HEK293 (cell line): ENCODE measurements at regions not wholly inside any gene's neighbourhood (a gene's known extent, or its start where the extent isn't known, plus 50 kb on each side); places are given as distances from the start of the nearest gene placed in this dataset.

Experiments
- CTCF ChIA-PET: fragments of 350-600 bp; formaldehyde crosslinking; extraction: SDS; loops from one replicate; lab custom pipeline; 2021; ENCODE audit warnings: antibody characterized with exemption; lab: Yijun Ruan, JAX
- POLR2A ChIA-PET: fragments of 300-600 bp; formaldehyde crosslinking; extraction: SDS; loops from one replicate; lab custom pipeline; 2020; ENCODE audit warnings: antibody characterized with exemption, inconsistent platforms; lab: Yijun Ruan, JAX
- H3K27ac ChIP-seq: fragments of 200-500 bp; sonication (Bioruptor generic); 2 replicates; pipeline ENCODE4 v1.5.1; 2014; ENCODE audit warnings: low read depth, low read length, control low read depth, inconsistent platforms; ENCODE audit errors: extremely low read depth
- H3K36me3 ChIP-seq, 2 experiments: fragments of 200-500 bp in 1 of 2; sonication (Bioruptor generic) in 1 of 2; 1 replicate in 1 of 2; 2 replicates in 1 of 2; pipeline ENCODE4 v1.5.1; 2014 to 2017; ENCODE audit warnings: inconsistent platforms in 2 of 2, low read length in 2 of 2; ENCODE audit not compliant: control insufficient read depth in 2 of 2, insufficient read depth in 1 of 2
- H3K4me1 ChIP-seq: fragments of 200-500 bp; sonication (Bioruptor generic); 2 replicates; pipeline ENCODE4 v1.5.1; 2014; ENCODE audit warnings: mild to moderate bottlenecking, low read length, inconsistent platforms; ENCODE audit not compliant: control insufficient read depth, insufficient read depth
- H3K4me3 ChIP-seq: 2 replicates; pipeline ENCODE4 v1.5.1; 2011; ENCODE audit warnings: low read depth, mild to moderate bottlenecking, control low read depth, low read length, moderate library complexity
- H3K9me3 ChIP-seq: fragments of 200-500 bp; sonication (Bioruptor generic); 2 replicates; pipeline ENCODE4 v1.5.1; 2014; ENCODE audit warnings: low read depth, low read length, inconsistent platforms; ENCODE audit not compliant: control insufficient read depth, insufficient read depth
- GLIS1 ChIP-seq: fragments of 450-650 bp; formaldehyde crosslinking; IDR thresholded peaks from 2 replicates; pipeline ENCODE4 v1.5.1; 2016; ENCODE audit warnings: missing biosample characterization, missing genetic modification characterization
- HOXC10 ChIP-seq: sonication (generic); formaldehyde crosslinking; IDR thresholded peaks from 2 replicates; pipeline ENCODE4 v1.8.1; 2023; ENCODE audit warnings: mild to moderate bottlenecking, missing genetic modification reagents
- KLF8 ChIP-seq: fragments of 450-650 bp; formaldehyde crosslinking; IDR thresholded peaks from 2 replicates; pipeline ENCODE4 v1.5.1; 2016; ENCODE audit warnings: missing biosample characterization, missing genetic modification characterization
- PRDM6 ChIP-seq: fragments of 450-650 bp; formaldehyde crosslinking; IDR thresholded peaks from 2 replicates; pipeline ENCODE4 v1.5.1; 2017; ENCODE audit warnings: missing biosample characterization, missing genetic modification characterization
- SP2 ChIP-seq: fragments of 450-650 bp; formaldehyde crosslinking; IDR thresholded peaks from 2 replicates; pipeline ENCODE4 v1.5.1; 2016; ENCODE audit warnings: missing biosample characterization, missing genetic modification characterization
- ZBTB44 ChIP-seq: fragments of 450-650 bp; IDR thresholded peaks from 2 replicates; pipeline ENCODE4 v1.5.1; 2018; ENCODE audit warnings: missing biosample characterization, mild to moderate bottlenecking, missing genetic modification characterization
- ZFP37 ChIP-seq: fragments of 450-650 bp; formaldehyde crosslinking; IDR thresholded peaks from 2 replicates; pipeline ENCODE4 v1.5.1; 2016; ENCODE audit warnings: missing biosample characterization, missing genetic modification characterization
- ZIC2 ChIP-seq: fragments of 450-650 bp; formaldehyde crosslinking; IDR thresholded peaks from 2 replicates; pipeline ENCODE4 v1.5.1; 2016; ENCODE audit warnings: missing biosample characterization, missing genetic modification characterization
- ZNF221 ChIP-seq: fragments of 450-650 bp; formaldehyde crosslinking; IDR thresholded peaks from 2 replicates; pipeline ENCODE4 v1.5.1; 2017; ENCODE audit warnings: missing biosample characterization, missing genetic modification characterization, borderline replicate concordance
- ZNF223 ChIP-seq: fragments of 450-650 bp; formaldehyde crosslinking; IDR thresholded peaks from 2 replicates; pipeline ENCODE4 v1.5.1; 2016; ENCODE audit warnings: missing biosample characterization, missing genetic modification characterization
- ZNF23 ChIP-seq: fragments of 450-650 bp; formaldehyde crosslinking; IDR thresholded peaks from 2 replicates; pipeline ENCODE4 v1.5.1; 2016; ENCODE audit warnings: missing biosample characterization, missing genetic modification characterization, borderline replicate concordance
- ZNF362 ChIP-seq: fragments of 450-650 bp; formaldehyde crosslinking; IDR thresholded peaks from 2 replicates; pipeline ENCODE4 v1.5.1; 2016; ENCODE audit warnings: missing biosample characterization, missing genetic modification characterization
- ZNF394 ChIP-seq: fragments of 450-650 bp; formaldehyde crosslinking; IDR thresholded peaks from 2 replicates; pipeline ENCODE4 v1.5.1; 2016; ENCODE audit warnings: missing biosample characterization, missing genetic modification characterization, mild to moderate bottlenecking, moderate library complexity, borderline replicate concordance
- ZNF544 ChIP-seq: fragments of 450-650 bp; formaldehyde crosslinking; IDR thresholded peaks from 2 replicates; pipeline ENCODE4 v1.5.0; 2017; ENCODE audit warnings: missing biosample characterization, missing genetic modification characterization
- ZNF549 ChIP-seq: fragments of 450-650 bp; IDR thresholded peaks from 2 replicates; pipeline ENCODE4 v1.5.1; 2018; ENCODE audit warnings: missing biosample characterization, missing genetic modification characterization, mild to moderate bottlenecking, inconsistent platforms, moderate library complexity
- ZNF660 ChIP-seq: fragments of 450-650 bp; IDR thresholded peaks from 2 replicates; pipeline ENCODE4 v1.5.1; 2018; ENCODE audit warnings: missing biosample characterization, mild to moderate bottlenecking, missing genetic modification characterization
- ZNF785 ChIP-seq: fragments of 450-650 bp; formaldehyde crosslinking; IDR thresholded peaks from 2 replicates; pipeline ENCODE4 v1.5.1; 2016; ENCODE audit warnings: missing biosample characterization, missing genetic modification characterization
- TF ChIP-seq, protein P1 (sequence below): fragments of 450-650 bp; formaldehyde crosslinking; IDR thresholded peaks from 2 replicates; pipeline ENCODE4 v1.5.1; 2016; ENCODE audit warnings: missing biosample characterization, missing genetic modification characterization
- TF ChIP-seq, protein P2 (sequence below): fragments of 450-650 bp; formaldehyde crosslinking; IDR thresholded peaks from 2 replicates; pipeline ENCODE4 v1.5.0; 2017; ENCODE audit warnings: missing biosample characterization, missing genetic modification characterization, borderline replicate concordance

GRCh38 chr16:47979164-47979520 lies 176.7 kb downstream of the ABCC12 start:
- POLR2A ChIA-PET: no interaction called here
- no peak overlapping the region for H3K27ac ChIP-seq
- no peaks in the 10 kb centered on the region for H3K36me3 ChIP-seq
- TF ChIP-seq ZNF221 (tag by site-specific recombination) (no peak), KLF8 (tag by site-specific recombination) (no peak), ZFP37 (tag by site-specific recombination) (no peak), ZNF549 (tag by site-specific recombination) (no peak), ZIC2 (no peak), ZNF362 (tag by site-specific recombination) (no peak), PRDM6 (tag by site-specific recombination) (no peak), ZNF785 (tag by site-specific recombination) (no peak), ZBTB44 (tag by site-specific recombination) (no peak)
- no peak overlapping the region for H3K4me3 ChIP-seq
- CTCF ChIA-PET: no interaction called here
- H3K4me1 ChIP-seq: no peaks in the 10 kb centered on the region; the same call in 1 of the 2 replicates
- H3K9me3 ChIP-seq: no peaks in the 10 kb centered on the region

- Histone ChIP-seq H3K4me1 (no peaks in the 10 kb centered on the region; the same call in 1 of the 2 replicates), H3K4me3 (no peak overlapping the region), H3K36me3 (no peaks in the 10 kb centered on the region), H3K9me3 (no peaks in the 10 kb centered on the region), H3K27ac (no peak overlapping the region)
- POLR2A ChIA-PET: no interaction called here
- TF ChIP-seq, protein P1, sequence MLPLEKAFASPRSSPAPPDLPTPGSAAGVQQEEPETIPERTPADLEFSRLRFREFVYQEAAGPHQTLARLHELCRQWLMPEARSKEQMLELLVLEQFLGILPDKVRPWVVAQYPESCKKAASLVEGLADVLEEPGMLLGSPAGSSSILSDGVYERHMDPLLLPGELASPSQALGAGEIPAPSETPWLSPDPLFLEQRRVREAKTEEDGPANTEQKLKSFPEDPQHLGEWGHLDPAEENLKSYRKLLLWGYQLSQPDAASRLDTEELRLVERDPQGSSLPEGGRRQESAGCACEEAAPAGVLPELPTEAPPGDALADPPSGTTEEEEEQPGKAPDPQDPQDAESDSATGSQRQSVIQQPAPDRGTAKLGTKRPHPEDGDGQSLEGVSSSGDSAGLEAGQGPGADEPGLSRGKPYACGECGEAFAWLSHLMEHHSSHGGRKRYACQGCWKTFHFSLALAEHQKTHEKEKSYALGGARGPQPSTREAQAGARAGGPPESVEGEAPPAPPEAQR (tag by site-specific recombination): no peak
- TF ChIP-seq ZNF660 (tag by site-specific recombination) (no peak), ZNF544 (no peak), ZNF394 (tag by site-specific recombination) (no peak), ZNF223 (tag by site-specific recombination) (no peak), HOXC10 (no peak), SP2 (tag by site-specific recombination) (no peak), ZNF23 (no peak), GLIS1 (tag by site-specific recombination) (no peak)
- TF ChIP-seq, protein P2, sequence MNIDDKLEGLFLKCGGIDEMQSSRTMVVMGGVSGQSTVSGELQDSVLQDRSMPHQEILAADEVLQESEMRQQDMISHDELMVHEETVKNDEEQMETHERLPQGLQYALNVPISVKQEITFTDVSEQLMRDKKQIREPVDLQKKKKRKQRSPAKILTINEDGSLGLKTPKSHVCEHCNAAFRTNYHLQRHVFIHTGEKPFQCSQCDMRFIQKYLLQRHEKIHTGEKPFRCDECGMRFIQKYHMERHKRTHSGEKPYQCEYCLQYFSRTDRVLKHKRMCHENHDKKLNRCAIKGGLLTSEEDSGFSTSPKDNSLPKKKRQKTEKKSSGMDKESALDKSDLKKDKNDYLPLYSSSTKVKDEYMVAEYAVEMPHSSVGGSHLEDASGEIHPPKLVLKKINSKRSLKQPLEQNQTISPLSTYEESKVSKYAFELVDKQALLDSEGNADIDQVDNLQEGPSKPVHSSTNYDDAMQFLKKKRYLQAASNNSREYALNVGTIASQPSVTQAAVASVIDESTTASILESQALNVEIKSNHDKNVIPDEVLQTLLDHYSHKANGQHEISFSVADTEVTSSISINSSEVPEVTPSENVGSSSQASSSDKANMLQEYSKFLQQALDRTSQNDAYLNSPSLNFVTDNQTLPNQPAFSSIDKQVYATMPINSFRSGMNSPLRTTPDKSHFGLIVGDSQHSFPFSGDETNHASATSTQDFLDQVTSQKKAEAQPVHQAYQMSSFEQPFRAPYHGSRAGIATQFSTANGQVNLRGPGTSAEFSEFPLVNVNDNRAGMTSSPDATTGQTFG (tag by site-specific recombination): no peak
- CTCF ChIA-PET: interaction anchor here (0.9 kb wide), 1 partner anchor 195 kb away, joined by 3 read pairs; no protein-coding TSS in a partner anchor
Observed at GRCh38 chr16:47978491-47979163, 177.2 kb downstream of the ABCC12 start.
